HepG2 (cell line): ENCODE measurements at regions not wholly inside any gene's neighbourhood (a gene's known extent, or its start where the extent isn't known, plus 50 kb on each side); places are given as distances from the start of the nearest gene placed in this dataset.
"Not testable (repeated sequence)": the region's sequence is repeated elsewhere in the genome, so short reads cannot be mapped to it uniquely, and the experiment has no call there.

ENCODE experiments used
- CBFB ChIP-seq: sonication (generic); formaldehyde crosslinking; IDR thresholded peaks from 2 replicates; pipeline ENCODE4 v1.4.0; 2020; ENCODE audit warnings: missing genetic modification reagents
- POLR2A ChIP-seq, 2 experiments: IDR thresholded peaks; 2 replicates each; pipeline ENCODE4 v1.6.1; 2011; ENCODE audit warnings: low read depth in 2 of 2, low read length in 2 of 2, mild to moderate bottlenecking in 1 of 2, moderate library complexity in 1 of 2; ENCODE audit not compliant: insufficient read depth in 1 of 2
- REST ChIP-seq, 2 experiments: IDR thresholded peaks; 2 replicates each; pipeline ENCODE4 v1.6.1; 2011 to 2012; ENCODE audit warnings: low read length in 2 of 2, borderline replicate concordance in 1 of 2, low read depth in 1 of 2, mild to moderate bottlenecking in 1 of 2, moderate library complexity in 1 of 2
- SIN3A ChIP-seq: IDR thresholded peaks from 2 replicates; pipeline ENCODE4 v1.6.1; 2011; ENCODE audit warnings: low read depth, mild to moderate bottlenecking, control low read depth, low read length, borderline replicate concordance
- USF2 ChIP-seq, 2 experiments: sonication (generic) in 1 of 2; formaldehyde crosslinking in 1 of 2; IDR thresholded peaks; 2 replicates each; pipeline versions ENCODE4 v1.5.1 to v1.6.1; 2011 to 2020; ENCODE audit warnings: borderline replicate concordance in 1 of 2, low read depth in 1 of 2, low read length in 1 of 2, mild to moderate bottlenecking in 1 of 2, missing genetic modification reagents in 1 of 2, moderate library complexity in 1 of 2
- ZNF205 ChIP-seq: IDR thresholded peaks from 2 replicates; pipeline ENCODE4 v1.6.1; 2018; ENCODE audit warnings: missing biosample characterization, missing genetic modification reagents
- ZNF670 ChIP-seq: sonication (generic); formaldehyde crosslinking; IDR thresholded peaks from 2 replicates; pipeline ENCODE4 v1.8.0; 2022; ENCODE audit warnings: mild to moderate bottlenecking, missing genetic modification reagents, borderline replicate concordance

GRCh38 chr2:89221474-89221873 lies 530.0 kb downstream of the RPIA start:
- not testable (repeated sequence) for TF ChIP-seq ZNF205 (CRISPR knock-in tag); REST (IDR thresholded peaks at IDR 0.05; ENCODE audit: borderline replicate concordance in 1 of 2, low read depth in 1 of 2, low read length in 2 of 2); USF2 (IDR thresholded peaks at IDR 0.05; ENCODE audit: low read depth, low read length); USF2 (CRISPR knock-in tag; IDR thresholded peaks at IDR 0.05; ENCODE audit: borderline replicate concordance); POLR2A (IDR thresholded peaks at IDR 0.05; ENCODE audit: insufficient read depth in 1 of 2, low read depth in 2 of 2, low read length in 2 of 2); SIN3A; ZNF670 (CRISPR knock-in tag); CBFB
